SIG-M5 treated with dmso at 0.1 percent for 504 hours (cell line): ENCODE measurements at regions not wholly inside any gene's neighbourhood (a gene's known extent, or its start where the extent isn't known, plus 50 kb on each side); places are given as distances from the start of the nearest gene placed in this dataset.

Source experiments
- DNase-seq: peaks from one replicate; lab custom pipeline; 2025; ENCODE audit not compliant: unreplicated experiment; lab: John Stamatoyannopoulos, UW

- no peak for DNase-seq
These were observed 133.3 kb downstream of the TMEM132E start for GRCh38 chr17:34712481-34713195.

- no peak for DNase-seq
These were observed 132.3 kb downstream of the TMEM132E start for GRCh38 chr17:34711646-34712045.

- no peak for DNase-seq
These were observed 130.8 kb downstream of the TMEM132E start for GRCh38 chr17:34710226-34710625.

- no peak for DNase-seq
These were observed 129.9 kb downstream of the TMEM132E start for GRCh38 chr17:34709158-34709754.

- peak; percentile 5 for DNase-seq
These were observed 126.6 kb downstream of the TMEM132E start for GRCh38 chr17:34706029-34706428.

- peak; percentile 27 for DNase-seq
These were observed 124.2 kb downstream of the TMEM132E start for GRCh38 chr17:34703533-34703932.

- no peak for DNase-seq
These were observed 119.8 kb downstream of the TMEM132E start for GRCh38 chr17:34699181-34699580.

GRCh38 chr17:34692920-34693319 lies 113.5 kb downstream of the TMEM132E start:
- DNase-seq, result no peak
